ENCODE measurements at regions not wholly inside any gene's neighbourhood (a gene's known extent, or its start where the extent isn't known, plus 50 kb on each side); places are given as distances from the start of the nearest gene placed in this dataset.

DNA sequence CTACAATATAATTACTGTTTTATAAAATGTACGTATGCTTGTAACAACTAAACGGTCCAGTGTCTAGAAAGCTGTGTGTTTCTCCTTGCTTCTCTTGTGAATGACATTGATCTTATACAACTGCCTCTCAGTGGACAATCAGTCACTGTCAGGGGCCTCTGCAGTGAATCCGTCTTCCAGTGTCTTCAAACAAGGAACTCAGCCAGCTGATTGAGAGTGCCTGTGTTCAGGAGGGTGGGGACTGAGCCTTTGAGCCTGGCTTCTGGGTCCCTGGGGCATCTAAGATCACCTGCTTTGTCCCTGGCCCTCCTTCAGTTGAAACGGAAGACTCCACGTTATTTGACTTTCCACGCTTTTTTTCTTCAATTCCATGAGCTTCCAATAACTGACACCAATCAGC lies 133.1 kb upstream of the SFSWAP start:
- Histone ChIP-seq H3K4me1 (no peaks in the 10 kb centered on the region), H3K36me3 (no peaks in the 10 kb centered on the region), H3K4me3 (no peak overlapping the region), H3K9me3 (no peaks in the 10 kb centered on the region), H3K27ac (no peak overlapping the region), H3K27me3 (peaks cover 0 to 31% of the 10 kb centered on the region in 2 donors)
- intact Hi-C loops (cut with DNase I; ENCODE audit: low total_unique reads), result no loop called here
- no peak for DNase-seq
- TF ChIP-seq, protein P1, sequence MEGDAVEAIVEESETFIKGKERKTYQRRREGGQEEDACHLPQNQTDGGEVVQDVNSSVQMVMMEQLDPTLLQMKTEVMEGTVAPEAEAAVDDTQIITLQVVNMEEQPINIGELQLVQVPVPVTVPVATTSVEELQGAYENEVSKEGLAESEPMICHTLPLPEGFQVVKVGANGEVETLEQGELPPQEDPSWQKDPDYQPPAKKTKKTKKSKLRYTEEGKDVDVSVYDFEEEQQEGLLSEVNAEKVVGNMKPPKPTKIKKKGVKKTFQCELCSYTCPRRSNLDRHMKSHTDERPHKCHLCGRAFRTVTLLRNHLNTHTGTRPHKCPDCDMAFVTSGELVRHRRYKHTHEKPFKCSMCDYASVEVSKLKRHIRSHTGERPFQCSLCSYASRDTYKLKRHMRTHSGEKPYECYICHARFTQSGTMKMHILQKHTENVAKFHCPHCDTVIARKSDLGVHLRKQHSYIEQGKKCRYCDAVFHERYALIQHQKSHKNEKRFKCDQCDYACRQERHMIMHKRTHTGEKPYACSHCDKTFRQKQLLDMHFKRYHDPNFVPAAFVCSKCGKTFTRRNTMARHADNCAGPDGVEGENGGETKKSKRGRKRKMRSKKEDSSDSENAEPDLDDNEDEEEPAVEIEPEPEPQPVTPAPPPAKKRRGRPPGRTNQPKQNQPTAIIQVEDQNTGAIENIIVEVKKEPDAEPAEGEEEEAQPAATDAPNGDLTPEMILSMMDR (IDR thresholded peaks at IDR 0.05), result no peak

DNA sequence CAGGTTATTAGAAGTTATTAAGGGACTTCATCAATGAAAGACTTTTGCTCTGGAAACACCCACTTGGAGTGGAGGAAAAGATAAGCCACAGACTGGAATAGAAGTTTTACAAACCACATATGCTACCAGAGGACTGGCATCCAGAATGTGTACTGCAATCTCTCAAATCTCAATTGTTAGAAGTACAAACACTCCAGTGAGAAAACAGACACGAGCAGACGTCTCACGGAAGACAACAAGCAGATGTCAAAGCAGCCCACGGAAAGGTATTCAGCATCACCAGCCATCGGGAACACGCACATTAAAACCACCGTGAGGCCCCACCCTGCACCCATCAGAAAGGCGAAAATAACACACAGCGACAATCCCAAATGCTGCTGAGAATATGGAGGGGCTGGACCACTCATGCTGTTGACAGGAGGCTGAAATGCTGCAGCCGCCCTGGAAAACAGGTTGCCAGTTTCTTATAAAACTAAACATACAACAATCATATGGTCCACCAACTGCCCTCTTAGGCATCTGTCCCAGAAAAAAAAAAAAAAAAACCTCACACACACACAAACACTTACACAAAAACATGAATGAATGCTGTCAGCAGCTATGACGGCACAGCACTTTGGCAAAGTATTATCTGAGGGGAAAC lies 131.9 kb upstream of the SFSWAP start:
- TF ChIP-seq, protein P1 (IDR thresholded peaks at IDR 0.05), result no peak
- H3K9me3 ChIP-seq, result no peaks in the 10 kb centered on the region
- no peaks in the 10 kb centered on the region for H3K36me3 ChIP-seq
- no peak overlapping the region for H3K27ac ChIP-seq
- peaks cover 0 to 24% of the 10 kb centered on the region in 2 donors for H3K27me3 ChIP-seq
- DNase-seq, result no peak
- H3K4me1 ChIP-seq, result no peaks in the 10 kb centered on the region
- intact Hi-C loops (cut with DNase I; ENCODE audit: low total_unique reads), result no loop called here
- H3K4me3 ChIP-seq, result no peak overlapping the region

DNA sequence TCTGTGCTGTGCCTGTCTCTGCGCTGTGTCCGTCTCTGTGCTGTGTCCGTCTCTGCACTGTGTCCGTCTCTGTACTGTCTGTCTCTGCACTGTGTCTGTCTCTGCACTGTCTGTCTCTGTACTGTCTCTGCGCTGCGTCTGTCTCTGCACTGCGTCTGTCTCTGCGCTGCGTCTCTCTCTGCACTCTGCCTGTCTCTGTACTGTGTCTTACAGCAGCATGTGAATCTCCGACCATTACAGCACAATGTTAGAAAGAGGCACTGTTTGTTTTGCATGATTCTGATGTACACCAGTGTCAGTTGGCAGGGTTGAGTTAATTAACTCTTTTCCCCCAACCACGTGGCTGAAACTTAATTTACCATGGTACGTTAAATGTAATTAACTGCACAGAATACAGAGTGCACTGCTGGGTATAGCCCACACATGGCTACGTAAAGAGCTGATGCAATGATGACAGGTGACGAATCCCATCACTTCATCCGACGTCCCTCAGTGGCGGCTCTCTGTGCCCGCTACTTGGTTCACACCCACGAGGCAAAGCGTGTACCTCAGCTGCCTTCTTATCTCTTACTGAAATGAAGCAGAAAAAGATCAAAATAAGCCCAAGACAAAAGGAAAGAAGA lies 127.7 kb upstream of the SFSWAP start:
- H3K27ac ChIP-seq, result no peak overlapping the region
- peaks cover 0 to 5% (median 0%) of the 10 kb centered on the region in 3 donors for H3K9me3 ChIP-seq
- no peaks in the 10 kb centered on the region for H3K4me1 ChIP-seq
- H3K4me3 ChIP-seq, result no peak overlapping the region
- DNase-seq, result no peak
- no peaks in the 10 kb centered on the region for H3K36me3 ChIP-seq
- intact Hi-C loops (cut with DNase I; ENCODE audit: low total_unique reads), result no loop called here
- TF ChIP-seq, protein P1 (IDR thresholded peaks at IDR 0.05), result no peak
- peaks cover 0 to 24% of the 10 kb centered on the region in 2 donors for H3K27me3 ChIP-seq

DNA sequence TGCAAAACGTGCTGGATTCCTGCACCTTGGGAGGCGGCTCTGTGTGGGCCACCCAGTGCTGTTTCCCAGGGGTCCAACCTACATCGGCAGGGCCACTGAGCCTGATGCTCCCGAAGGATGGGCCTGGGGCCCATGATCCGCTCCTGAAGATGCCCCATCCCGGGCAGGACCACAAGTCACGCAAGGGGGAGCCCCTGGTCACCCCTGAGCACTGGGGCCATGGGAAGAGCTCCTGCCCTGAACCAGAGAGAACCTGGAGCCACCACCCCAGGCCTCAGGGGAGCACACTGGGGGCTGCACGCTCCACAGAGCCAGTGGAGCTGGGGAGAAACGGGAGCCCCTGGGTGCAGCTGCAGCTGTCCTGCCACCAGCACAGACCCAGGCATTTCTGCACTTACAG lies 124.6 kb upstream of the SFSWAP start:
- Histone ChIP-seq H3K27me3 (peaks cover 0 to 23% of the 10 kb centered on the region in 2 donors), H3K27ac (no peak overlapping the region), H3K9me3 (peaks cover 0 to 5% (median 0%) of the 10 kb centered on the region in 3 donors), H3K36me3 (no peaks in the 10 kb centered on the region), H3K4me1 (no peaks in the 10 kb centered on the region), H3K4me3 (no peak overlapping the region)
- intact Hi-C loops (cut with DNase I; ENCODE audit: low total_unique reads), result no loop called here
- no peak for DNase-seq
- TF ChIP-seq, protein P1 (IDR thresholded peaks at IDR 0.05), result no peak

DNA sequence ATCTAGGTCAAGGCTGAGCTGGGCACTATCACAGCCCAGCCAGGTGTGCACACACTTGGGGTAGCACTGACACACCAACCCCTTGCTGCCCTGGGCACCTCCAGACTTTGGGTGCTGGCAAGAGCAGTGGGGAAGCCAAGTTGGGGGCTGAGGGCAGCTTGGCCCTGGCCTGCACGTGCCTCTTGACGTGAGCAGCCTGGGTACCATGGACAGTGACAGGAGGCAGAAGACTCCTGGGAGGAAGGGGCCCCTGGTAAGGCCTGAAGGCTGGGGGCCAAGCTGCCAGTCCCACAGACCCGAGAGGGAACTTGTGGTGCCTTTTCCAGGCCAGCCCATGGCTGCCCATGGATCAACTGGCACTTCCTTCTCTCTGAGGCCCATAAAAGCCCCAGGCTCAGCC lies 124.1 kb upstream of the SFSWAP start:
- intact Hi-C loops (cut with DNase I; ENCODE audit: low total_unique reads), result no loop called here
- Histone ChIP-seq H3K4me1 (no peaks in the 10 kb centered on the region), H3K4me3 (no peak overlapping the region), H3K9me3 (peaks cover 0 to 5% (median 0%) of the 10 kb centered on the region in 3 donors), H3K27me3 (peaks cover 0 to 25% of the 10 kb centered on the region in 2 donors), H3K27ac (no peak overlapping the region), H3K36me3 (no peaks in the 10 kb centered on the region)
- TF ChIP-seq, protein P1 (IDR thresholded peaks at IDR 0.05), result no peak
- no peak for DNase-seq
